GM12892 (cell line): ENCODE measurements at regions not wholly inside any gene's neighbourhood (a gene's known extent, or its start where the extent isn't known, plus 50 kb on each side); places are given as distances from the start of the nearest gene placed in this dataset.

Source experiments
- POLR2A ChIP-seq: IDR thresholded peaks from 2 replicates; pipeline ENCODE4 v1.6.1; 2011; ENCODE audit warnings: low read depth, low read length, control low read depth
- POLR2AphosphoS5 ChIP-seq: IDR thresholded peaks from 2 replicates; pipeline ENCODE4 v1.6.1; 2011; ENCODE audit warnings: low read depth, low read length, control low read depth

DNA sequence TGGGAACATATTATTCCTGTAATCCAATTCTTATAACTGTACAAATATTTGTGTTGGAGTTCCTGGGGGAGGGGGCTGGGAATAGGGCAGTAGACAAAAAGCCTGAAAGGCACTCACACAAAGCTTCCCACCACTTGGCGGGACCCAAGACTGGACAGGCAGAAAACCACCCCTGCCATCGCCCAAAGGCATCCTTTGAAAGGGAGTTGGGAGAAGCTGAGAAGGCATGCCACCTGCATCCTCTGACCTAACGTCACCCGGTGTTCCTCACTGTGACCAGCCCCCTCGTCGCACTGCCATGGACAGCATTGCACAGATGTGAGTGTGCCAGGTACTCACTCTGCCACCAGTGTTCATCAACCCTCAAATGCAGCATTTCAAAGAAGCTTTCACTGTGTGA lies 80.6 kb upstream of the SMIM23 start:
- TF ChIP-seq POLR2AphosphoS5, result no peak
- TF ChIP-seq POLR2A, result no peak
